Upper lobe of left lung (tissue), 4 donors: ENCODE measurements at regions not wholly inside any gene's neighbourhood (a gene's known extent, or its start where the extent isn't known, plus 50 kb on each side); places are given as distances from the start of the nearest gene placed in this dataset.

Experiments
- EP300 ChIP-seq, 4 donors: sonication (generic); formaldehyde crosslinking; IDR thresholded peaks; one replicate each; pipeline ENCODE4 v1.5.1; 2017; ENCODE audit warnings: antibody characterized with exemption in 4 of 4, control low read depth in 2 of 4
- POLR2A ChIP-seq, 4 donors: fragments of 450-650 bp; IDR thresholded peaks; one replicate each; pipeline ENCODE4 v1.5.1; 2016 to 2017; ENCODE audit warnings: antibody characterized with exemption in 4 of 4, mild to moderate bottlenecking in 2 of 4
- POLR2AphosphoS5 ChIP-seq, 2 donors: sonication (generic); formaldehyde crosslinking; IDR thresholded peaks; one replicate each; pipeline ENCODE4 v1.5.1; 2017; ENCODE audit warnings: antibody characterized with exemption in 2 of 2

GRCh38 chr15:49760749-49761148, 139.9 kb downstream of the DTWD1 start:
- TF ChIP-seq EP300 (IDR thresholded peaks at IDR 0.05) = no peak
- TF ChIP-seq POLR2AphosphoS5 (IDR thresholded peaks at IDR 0.05) = no peak
- no peak for TF ChIP-seq POLR2A (IDR thresholded peaks at IDR 0.05)
